H1 (cell line): ENCODE measurements at regions not wholly inside any gene's neighbourhood (a gene's known extent, or its start where the extent isn't known, plus 50 kb on each side); places are given as distances from the start of the nearest gene placed in this dataset.

Source experiments
- CTCF ChIA-PET: fragments of 300-600 bp; sonication (Branson Sonifier 250); formaldehyde crosslinking; loops from one replicate; lab custom pipeline; 2021; ENCODE audit not compliant: partially characterized antibody; lab: Charles Lee
- POLR2A ChIA-PET: fragments of 300-600 bp; sonication (Branson Sonifier 250); formaldehyde crosslinking; loops from one replicate; lab custom pipeline; 2021; ENCODE audit warnings: inconsistent platforms; ENCODE audit not compliant: partially characterized antibody; lab: Charles Lee
- DNase-seq, 2 experiments: peaks; one replicate each; pipeline versions ENCODE4 v3.0.0 to v3.0.0-alpha.2; 2010 to 2022; ENCODE audit warnings: low spot score in 2 of 2, low read depth in 1 of 2, mixed read lengths in 1 of 2
- FAIRE-seq: peaks from 2 replicates; lab custom pipeline; 2011; peaks lifted over from hg19 to GRCh38; lab: Jason Lieb, UNC
- H2AFZ ChIP-seq: 2 replicates; pipeline ENCODE4 v1.8.1; 2012; ENCODE audit warnings: low read length, inconsistent platforms
- H2AK5ac ChIP-seq: 2 replicates; pipeline ENCODE4 v1.6.1; 2013; ENCODE audit warnings: low read depth, low read length
- H2BK120ac ChIP-seq: replicated peaks from 2 replicates; pipeline ENCODE3; 2013; ENCODE audit warnings: low read depth, low read length, inconsistent platforms
- H2BK12ac ChIP-seq: 2 replicates; pipeline ENCODE4 v1.6.1; 2013; ENCODE audit warnings: low read depth, low read length
- H2BK15ac ChIP-seq: 2 replicates; pipeline ENCODE4 v1.6.1; 2013; ENCODE audit warnings: low read length
- H2BK20ac ChIP-seq: 2 replicates; pipeline ENCODE4 v1.6.1; 2013; ENCODE audit warnings: low read length
- H2BK5ac ChIP-seq: 2 replicates; pipeline ENCODE4 v1.6.1; 2013; ENCODE audit warnings: low read depth, low read length
- H3K14ac ChIP-seq: 2 replicates; pipeline ENCODE4 v1.6.1; 2013; ENCODE audit warnings: inconsistent platforms; ENCODE audit not compliant: insufficient read length
- H3K18ac ChIP-seq: 2 replicates; pipeline ENCODE4 v1.6.1; 2013; ENCODE audit warnings: low read length; ENCODE audit errors: extremely low read depth
- H3K23ac ChIP-seq: 2 replicates; pipeline ENCODE4 v1.6.1; 2013; ENCODE audit warnings: inconsistent platforms; ENCODE audit not compliant: insufficient read length
- H3K23me2 ChIP-seq: 2 replicates; pipeline ENCODE4 v1.6.1; 2013; ENCODE audit warnings: low read depth, low read length
- H3K27ac ChIP-seq: 2 replicates; pipeline ENCODE4 v1.6.1; 2011; ENCODE audit warnings: low read depth, low read length, inconsistent platforms
- H3K27me3 ChIP-seq, 4 experiments: replicated peaks in 1 of 4; 1 replicate in 1 of 4; 2 replicates in 3 of 4; pipeline versions ENCODE4 v1.6.1 to v1.8.1; 2011 to 2013; ENCODE audit warnings: low read length in 3 of 4, mild to moderate bottlenecking in 3 of 4, inconsistent platforms in 2 of 4, mixed read lengths in 2 of 4, moderate library complexity in 1 of 4; ENCODE audit not compliant: control insufficient read depth in 3 of 4, insufficient read depth in 3 of 4; ENCODE audit errors: extremely low read depth in 1 of 4
- H3K36me3 ChIP-seq, 4 experiments: 2 replicates each; pipeline versions ENCODE4 v1.6.1 to v1.8.1; 2011 to 2013; ENCODE audit warnings: mild to moderate bottlenecking in 4 of 4, low read length in 3 of 4, moderate library complexity in 2 of 4, control low read depth in 1 of 4, inconsistent platforms in 1 of 4; ENCODE audit not compliant: insufficient read depth in 4 of 4, control insufficient read depth in 2 of 4
- H3K4ac ChIP-seq: replicated peaks from 2 replicates; pipeline ENCODE3; 2013; ENCODE audit warnings: low read length, low read depth, mixed read lengths, inconsistent platforms; ENCODE audit not compliant: insufficient read length
- H3K4me1 ChIP-seq, 4 experiments: replicated peaks in 1 of 4; 1 replicate in 1 of 4; 2 replicates in 3 of 4; pipeline versions ENCODE4 v1.6.1 to v1.8.1; 2011 to 2013; ENCODE audit warnings: low read length in 3 of 4, inconsistent platforms in 2 of 4, mixed read lengths in 1 of 4; ENCODE audit not compliant: insufficient read depth in 4 of 4, control insufficient read depth in 3 of 4
- H3K4me2 ChIP-seq, 2 experiments: 2 replicates each; pipeline versions ENCODE4 v1.6.1 to v1.8.1; 2011 to 2013; ENCODE audit warnings: low read depth in 2 of 2, low read length in 2 of 2, control low read depth in 1 of 2, inconsistent platforms in 1 of 2, mild to moderate bottlenecking in 1 of 2; ENCODE audit not compliant: insufficient read depth in 1 of 2
- H3K4me3 ChIP-seq, 4 experiments: fragments of 200-600, 300-600 bp in 1 of 4; sonication (generic), shearing (Covaris generic), sonication (Bioruptor Twin) in 1 of 4; 2 replicates each; pipeline versions ENCODE4 v1.5.1 to v1.8.1; 2011 to 2016; ENCODE audit warnings: low read length in 4 of 4, low read depth in 3 of 4, control low read depth in 2 of 4, inconsistent platforms in 2 of 4, mild to moderate bottlenecking in 2 of 4, mixed read lengths in 1 of 4, moderate library complexity in 1 of 4; ENCODE audit not compliant: insufficient read depth in 2 of 4; ENCODE audit errors: extremely low read depth in 1 of 4
- H3K56ac ChIP-seq: replicated peaks from 2 replicates; pipeline ENCODE3; 2013; ENCODE audit warnings: low read depth, mild to moderate bottlenecking, mixed read lengths, low read length, inconsistent platforms; ENCODE audit not compliant: insufficient read length
- H3K79me1 ChIP-seq: 2 replicates; pipeline ENCODE4 v1.6.1; 2013; ENCODE audit warnings: low read depth, low read length, control low read depth
- H3K79me2 ChIP-seq, 2 experiments: 2 replicates each; pipeline versions ENCODE4 v1.6.1 to v1.8.1; 2012 to 2013; ENCODE audit warnings: low read length in 2 of 2, mild to moderate bottlenecking in 2 of 2, inconsistent platforms in 1 of 2; ENCODE audit not compliant: insufficient read depth in 2 of 2, control insufficient read depth in 1 of 2
- H3K9ac ChIP-seq, 4 experiments: replicated peaks in 1 of 4; 1 replicate in 1 of 4; 2 replicates in 3 of 4; pipeline versions ENCODE4 v1.6.1 to v1.8.1; 2011 to 2013; ENCODE audit warnings: low read depth in 3 of 4, low read length in 3 of 4, control low read depth in 2 of 4, mild to moderate bottlenecking in 2 of 4, moderate library complexity in 2 of 4, inconsistent platforms in 1 of 4; ENCODE audit errors: extremely low read depth in 1 of 4
- H3K9me3 ChIP-seq, 2 experiments: 2 replicates each; pipeline versions ENCODE4 v1.6.1 to v1.8.1; 2012 to 2013; ENCODE audit warnings: mild to moderate bottlenecking in 2 of 2, moderate library complexity in 2 of 2, control low read depth in 1 of 2, inconsistent platforms in 1 of 2, low read depth in 1 of 2, low read length in 1 of 2, mixed read lengths in 1 of 2; ENCODE audit not compliant: insufficient read depth in 2 of 2
- H4K20me1 ChIP-seq, 2 experiments: replicated peaks in 1 of 2; 2 replicates each; pipeline versions ENCODE3 to v1.8.1; 2011 to 2013; ENCODE audit warnings: inconsistent platforms in 2 of 2, low read length in 2 of 2, mild to moderate bottlenecking in 1 of 2; ENCODE audit not compliant: insufficient read depth in 2 of 2, control insufficient read depth in 1 of 2
- H4K5ac ChIP-seq: 2 replicates; pipeline ENCODE4 v1.6.1; 2013; ENCODE audit warnings: low read length, low read depth, mixed read lengths, inconsistent platforms; ENCODE audit not compliant: insufficient read length
- H4K8ac ChIP-seq: 2 replicates; pipeline ENCODE4 v1.8.0; 2013; ENCODE audit warnings: mild to moderate bottlenecking, moderate library complexity, low read length, inconsistent platforms; ENCODE audit not compliant: insufficient read depth; ENCODE audit errors: extremely low read depth
- H4K91ac ChIP-seq: replicated peaks from 2 replicates; pipeline ENCODE3; 2013; ENCODE audit warnings: low read length, mixed read lengths, inconsistent platforms; ENCODE audit not compliant: insufficient read length
- CBX5 ChIP-seq: fragments of 300-800, 300-1000 bp; sonication (generic); IDR thresholded peaks from 2 replicates; pipeline ENCODE4 v1.7.1; 2016; ENCODE audit warnings: antibody characterized with exemption, low read length, low read depth
- CBX8 ChIP-seq: fragments of 300-800, 300-1000 bp; sonication (generic); IDR thresholded peaks from 2 replicates; pipeline ENCODE4 v1.7.1; 2016; ENCODE audit warnings: low read depth, low read length, borderline replicate concordance
- CEBPB ChIP-seq: IDR thresholded peaks from 2 replicates; pipeline ENCODE4 v1.6.1; 2012; ENCODE audit warnings: low read depth, low read length
- CTBP2 ChIP-seq: IDR thresholded peaks from 2 replicates; pipeline ENCODE4 v1.7.0; 2011; ENCODE audit warnings: borderline replicate concordance, mild to moderate bottlenecking, moderate library complexity, mixed read lengths, low read length; ENCODE audit not compliant: insufficient read depth, insufficient read length
- HDAC2 ChIP-seq, 2 experiments: fragments of 300-600 bp in 1 of 2; sonication (generic) in 1 of 2; IDR thresholded peaks; 2 replicates each; pipeline ENCODE4 v1.6.1; 2011 to 2012; ENCODE audit warnings: low read depth in 2 of 2, low read length in 2 of 2, mild to moderate bottlenecking in 2 of 2, moderate library complexity in 2 of 2, borderline replicate concordance in 1 of 2, inconsistent platforms in 1 of 2
- KDM1A ChIP-seq: fragments of 200-600, 300-600 bp; sonication (generic); IDR thresholded peaks from 2 replicates; pipeline ENCODE4 v1.7.1; 2016; ENCODE audit warnings: mild to moderate bottlenecking, low read length, borderline replicate concordance
- NRF1 ChIP-seq: IDR thresholded peaks from 2 replicates; pipeline ENCODE4 v1.6.1; 2011; ENCODE audit warnings: mild to moderate bottlenecking, low read depth, low read length, improper control_type of control experiment
- TCF12 ChIP-seq: IDR thresholded peaks from 2 replicates; pipeline ENCODE4 v1.6.1; 2011; ENCODE audit warnings: low read depth, mild to moderate bottlenecking, low read length
- WGBS, 2 experiments: shearing (Covaris generic) in 1 of 2; methylation state at CpG; one replicate each; pipeline versions ENCODE4 v1.1.6 to v1.1.7; 2013 to 2015; ENCODE audit warnings: low lambda C conversion rate in 2 of 2, mixed read lengths in 2 of 2, inconsistent platforms in 1 of 2, low coverage in 1 of 2, missing lambda C conversion rate in 1 of 2; ENCODE audit not compliant: insufficient replicate concordance in 2 of 2, insufficient coverage in 1 of 2, insufficient read length in 1 of 2; ENCODE audit errors: extremely low coverage in 1 of 2, missing lambda C conversion rate in 1 of 2; 5-methylcytosine and 5-hydroxymethylcytosine counted together
- TF ChIP-seq, protein P1 (sequence below): IDR thresholded peaks from 2 replicates; pipeline ENCODE4 v1.6.1; 2011; ENCODE audit warnings: low read depth, mild to moderate bottlenecking, low read length; ENCODE audit not compliant: insufficient read depth

DNA sequence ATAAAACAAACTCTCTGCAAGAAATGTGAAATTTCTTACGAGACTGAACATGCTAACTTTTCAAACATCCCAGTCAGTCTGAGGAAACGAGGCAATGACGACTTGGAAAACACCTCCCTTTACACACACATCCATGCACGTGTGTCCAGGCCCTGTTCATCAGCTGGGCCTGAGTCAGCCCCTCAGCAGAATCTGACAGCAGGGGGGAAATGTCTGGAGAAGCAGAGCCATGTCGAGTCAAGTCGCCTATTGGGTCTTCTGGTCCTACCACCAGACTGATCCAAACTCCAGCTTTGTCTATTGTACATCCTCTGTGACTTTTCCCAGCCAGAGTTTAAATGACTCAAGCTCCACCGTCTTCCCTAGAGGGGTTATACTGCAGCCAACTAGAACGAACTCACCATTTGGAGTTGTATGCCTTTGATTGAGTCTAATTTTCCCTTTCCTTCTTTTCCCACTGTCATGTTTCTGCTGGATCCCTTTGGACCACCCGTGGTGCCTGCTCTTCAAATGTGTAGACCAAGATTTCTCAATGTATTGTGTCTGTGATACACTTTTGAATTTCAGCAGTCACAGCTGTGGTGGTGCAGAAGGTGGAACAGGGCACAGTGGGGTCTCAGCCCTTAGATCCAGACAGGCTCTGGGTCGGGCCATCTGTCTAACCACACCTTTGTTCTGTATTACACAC lies 254.0 kb downstream of the CDC5L start:
- no peak for DNase-seq
- Histone ChIP-seq H3K79me1 (no peaks in the 10 kb centered on the region), H3K23me2 (no peaks in the 10 kb centered on the region), H3K14ac (no peak overlapping the region), H3K4me3 (no peak overlapping the region), H3K79me2 (no peaks in the 10 kb centered on the region), H2BK120ac (no peak overlapping the region), H3K23ac (no peak overlapping the region), H4K5ac (no peak overlapping the region), H3K4me2 (no peak overlapping the region), H2BK5ac (no peak overlapping the region), H3K36me3 (no peaks in the 10 kb centered on the region), H2BK15ac (no peak overlapping the region), H3K18ac (no peak overlapping the region), H3K27ac (no peak overlapping the region), H3K4me1 (no peaks in the 10 kb centered on the region), H3K27me3 (no peaks in the 10 kb centered on the region), H2BK20ac (no peak overlapping the region), H4K91ac (peak overlapping the region; percentile 26), H3K9ac (no peak overlapping the region), H3K56ac (no peak overlapping the region), H3K9me3 (no peaks in the 10 kb centered on the region), H2BK12ac (no peak overlapping the region), H2AFZ (no peak overlapping the region), H2AK5ac (no peak overlapping the region), H3K4ac (no peak overlapping the region), H4K20me1 (no peaks in the 10 kb centered on the region), H4K8ac (no peak overlapping the region)
- WGBS, 2 experiments: 82% methylated on average over 10 of the region's 10 CpGs; no CpG with 5 or more reads in 1 of the 2 experiments
- ChIA-PET CTCF (interaction anchor here (0.6 to 1.4 kb wide), 3 partner anchors 11 to 1063 kb away, joined by 3 read pairs; no protein-coding TSS in a partner anchor), POLR2A (no interaction called here)
- TF ChIP-seq CEBPB (0 out of 2 replicates have a peak, but pooled peaks have one; percentile 9), KDM1A (no peak), TCF12 (no peak), CBX5 (no peak), CTBP2 (no peak), CBX8 (no peak), NRF1 (no peak), HDAC2 (IDR thresholded peaks at IDR 0.05; ENCODE audit: borderline replicate concordance in 1 of 2, low read depth in 2 of 2, low read length in 2 of 2) (no peak)
- TF ChIP-seq, protein P1, sequence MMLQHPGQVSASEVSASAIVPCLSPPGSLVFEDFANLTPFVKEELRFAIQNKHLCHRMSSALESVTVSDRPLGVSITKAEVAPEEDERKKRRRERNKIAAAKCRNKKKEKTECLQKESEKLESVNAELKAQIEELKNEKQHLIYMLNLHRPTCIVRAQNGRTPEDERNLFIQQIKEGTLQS: no peak
- no peak for FAIRE-seq
